A673 (cell line): ENCODE measurements at regions not wholly inside any gene's neighbourhood (a gene's known extent, or its start where the extent isn't known, plus 50 kb on each side); places are given as distances from the start of the nearest gene placed in this dataset.

Source experiments
- CTCF ChIP-seq: fragments of 300-800, 200-600 bp; sonication (generic); conservative IDR thresholded peaks from 2 replicates; pipeline ENCODE4 v1.5.1; 2017; ENCODE audit warnings: low read depth, mild to moderate bottlenecking, antibody characterized with exemption, low read length, moderate library complexity, mixed read lengths
- EZH2 ChIP-seq: fragments of 200-600 bp; sonication (generic); IDR thresholded peaks from 2 replicates; pipeline ENCODE4 v1.6.1; 2017; ENCODE audit warnings: borderline replicate concordance, low read depth, mild to moderate bottlenecking, mixed read lengths, antibody characterized with exemption, low read length; ENCODE audit not compliant: poor library complexity, severe bottlenecking

- TF ChIP-seq CTCF (no peak), EZH2 (no peak)
These were observed 369.3 kb upstream of the LINC00305 start for GRCh38 chr18:64518191-64518590.
